Endothelial cell (in vitro differentiated cells): ENCODE measurements at regions not wholly inside any gene's neighbourhood (a gene's known extent, or its start where the extent isn't known, plus 50 kb on each side); places are given as distances from the start of the nearest gene placed in this dataset.

ENCODE experiments used
- DNase-seq: peaks from one replicate; pipeline ENCODE4 v3.0.0; 2021; ENCODE audit warnings: low spot score
- H3K27ac Mint-ChIP-seq: one replicate; pipeline ENCODE4 v1.8.0; 2021; ENCODE audit warnings: mixed read lengths, inconsistent platforms; ENCODE audit not compliant: unreplicated experiment
- H3K27me3 Mint-ChIP-seq: one replicate; pipeline ENCODE4 v1.8.0; 2021; ENCODE audit warnings: mild to moderate bottlenecking, moderate library complexity, mixed read lengths, inconsistent platforms; ENCODE audit not compliant: unreplicated experiment
- H3K36me3 Mint-ChIP-seq: one replicate; pipeline ENCODE4 v1.8.0; 2021; ENCODE audit warnings: mild to moderate bottlenecking, low read depth, mixed read lengths, inconsistent platforms; ENCODE audit not compliant: unreplicated experiment
- H3K4me1 Mint-ChIP-seq: one replicate; pipeline ENCODE4 v1.8.0; 2021; ENCODE audit warnings: mild to moderate bottlenecking, mixed read lengths, inconsistent platforms; ENCODE audit not compliant: unreplicated experiment
- H3K4me3 Mint-ChIP-seq: one replicate; pipeline ENCODE4 v1.8.0; 2021; ENCODE audit warnings: mild to moderate bottlenecking, mixed read lengths, inconsistent platforms; ENCODE audit not compliant: unreplicated experiment
- H3K9me3 Mint-ChIP-seq: one replicate; pipeline ENCODE4 v1.8.0; 2021; ENCODE audit warnings: mixed read lengths, inconsistent platforms; ENCODE audit not compliant: unreplicated experiment
- TF ChIP-seq, protein P1 (sequence below): fragments of 200-600 bp; sonication (generic); IDR thresholded peaks from one replicate; pipeline ENCODE4 v1.5.0; 2021; ENCODE audit warnings: antibody characterized with exemption; ENCODE audit not compliant: unreplicated experiment

DNA sequence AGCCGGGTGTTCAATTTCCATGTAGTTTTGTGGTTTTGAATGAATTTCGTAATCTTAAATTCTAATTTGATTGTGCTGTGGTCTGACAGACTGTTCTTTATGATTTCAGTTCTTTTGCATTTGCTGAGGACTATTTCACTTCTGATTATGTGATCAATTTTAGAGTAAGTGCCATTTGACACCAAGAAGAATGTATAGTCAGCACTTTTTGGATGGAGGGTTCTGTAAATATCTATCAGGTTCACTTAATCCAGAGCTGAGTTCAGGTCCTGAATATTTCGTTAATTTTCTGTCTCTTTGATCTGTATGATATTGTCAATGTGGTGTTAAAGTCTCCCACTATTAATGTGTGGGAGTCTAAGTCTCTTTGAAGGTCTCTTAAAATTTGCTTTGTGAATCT, 944.9 kb downstream of the TLE4 start:
- Mint-ChIP-seq H3K4me3 (no peak overlapping the region), H3K9me3 (no peaks in the 10 kb centered on the region), H3K27ac (no peak overlapping the region), H3K4me1 (no peaks in the 10 kb centered on the region), H3K27me3 (no peaks in the 10 kb centered on the region), H3K36me3 (no peaks in the 10 kb centered on the region)
- TF ChIP-seq, protein P1, sequence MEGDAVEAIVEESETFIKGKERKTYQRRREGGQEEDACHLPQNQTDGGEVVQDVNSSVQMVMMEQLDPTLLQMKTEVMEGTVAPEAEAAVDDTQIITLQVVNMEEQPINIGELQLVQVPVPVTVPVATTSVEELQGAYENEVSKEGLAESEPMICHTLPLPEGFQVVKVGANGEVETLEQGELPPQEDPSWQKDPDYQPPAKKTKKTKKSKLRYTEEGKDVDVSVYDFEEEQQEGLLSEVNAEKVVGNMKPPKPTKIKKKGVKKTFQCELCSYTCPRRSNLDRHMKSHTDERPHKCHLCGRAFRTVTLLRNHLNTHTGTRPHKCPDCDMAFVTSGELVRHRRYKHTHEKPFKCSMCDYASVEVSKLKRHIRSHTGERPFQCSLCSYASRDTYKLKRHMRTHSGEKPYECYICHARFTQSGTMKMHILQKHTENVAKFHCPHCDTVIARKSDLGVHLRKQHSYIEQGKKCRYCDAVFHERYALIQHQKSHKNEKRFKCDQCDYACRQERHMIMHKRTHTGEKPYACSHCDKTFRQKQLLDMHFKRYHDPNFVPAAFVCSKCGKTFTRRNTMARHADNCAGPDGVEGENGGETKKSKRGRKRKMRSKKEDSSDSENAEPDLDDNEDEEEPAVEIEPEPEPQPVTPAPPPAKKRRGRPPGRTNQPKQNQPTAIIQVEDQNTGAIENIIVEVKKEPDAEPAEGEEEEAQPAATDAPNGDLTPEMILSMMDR = no peak
- no peak for DNase-seq

DNA sequence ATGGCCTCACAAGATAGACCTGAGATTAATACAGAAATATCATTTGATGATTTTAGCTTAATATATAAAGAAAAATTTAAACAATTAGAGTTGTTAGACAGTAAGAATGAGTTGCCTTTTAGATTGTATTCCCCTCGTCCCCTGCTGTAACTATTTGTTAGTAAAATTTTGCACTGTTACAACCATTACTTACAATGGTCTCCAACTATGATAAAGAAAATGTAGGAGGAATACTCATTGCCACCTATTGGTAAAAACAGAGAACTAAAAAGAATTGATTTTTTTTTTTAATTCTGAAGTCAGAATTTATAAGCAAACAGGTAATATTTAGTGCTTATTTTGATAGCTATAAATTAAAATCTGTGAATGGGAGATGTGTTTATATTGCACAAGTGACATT, 937.6 kb downstream of the TLE4 start:
- no peaks in the 10 kb centered on the region for H3K4me1 Mint-ChIP-seq
- H3K27ac Mint-ChIP-seq = no peak overlapping the region
- no peaks in the 10 kb centered on the region for H3K27me3 Mint-ChIP-seq
- H3K4me3 Mint-ChIP-seq = no peak overlapping the region
- no peaks in the 10 kb centered on the region for H3K36me3 Mint-ChIP-seq
- no peaks in the 10 kb centered on the region for H3K9me3 Mint-ChIP-seq
- DNase-seq = no peak
- TF ChIP-seq, protein P1 = no peak

DNA sequence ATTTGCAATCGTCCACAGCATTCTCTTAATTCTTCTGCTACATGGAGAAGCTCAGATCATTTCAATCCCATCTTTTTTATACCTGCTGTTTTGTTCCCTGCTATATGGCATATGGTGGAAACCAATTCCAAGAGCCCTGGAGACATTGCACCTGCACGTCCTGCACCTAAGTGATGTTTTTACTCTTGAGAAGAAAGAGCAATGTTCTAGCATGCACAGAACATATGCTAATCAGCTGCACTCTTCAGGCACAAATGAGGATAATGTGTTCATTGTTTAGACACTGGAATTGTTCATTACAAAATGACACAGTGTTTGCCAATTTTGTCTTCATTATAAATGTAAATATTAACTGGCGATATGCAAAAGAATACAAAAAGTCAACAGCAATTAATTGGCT, 935.8 kb downstream of the TLE4 start:
- H3K36me3 Mint-ChIP-seq = no peaks in the 10 kb centered on the region

DNA sequence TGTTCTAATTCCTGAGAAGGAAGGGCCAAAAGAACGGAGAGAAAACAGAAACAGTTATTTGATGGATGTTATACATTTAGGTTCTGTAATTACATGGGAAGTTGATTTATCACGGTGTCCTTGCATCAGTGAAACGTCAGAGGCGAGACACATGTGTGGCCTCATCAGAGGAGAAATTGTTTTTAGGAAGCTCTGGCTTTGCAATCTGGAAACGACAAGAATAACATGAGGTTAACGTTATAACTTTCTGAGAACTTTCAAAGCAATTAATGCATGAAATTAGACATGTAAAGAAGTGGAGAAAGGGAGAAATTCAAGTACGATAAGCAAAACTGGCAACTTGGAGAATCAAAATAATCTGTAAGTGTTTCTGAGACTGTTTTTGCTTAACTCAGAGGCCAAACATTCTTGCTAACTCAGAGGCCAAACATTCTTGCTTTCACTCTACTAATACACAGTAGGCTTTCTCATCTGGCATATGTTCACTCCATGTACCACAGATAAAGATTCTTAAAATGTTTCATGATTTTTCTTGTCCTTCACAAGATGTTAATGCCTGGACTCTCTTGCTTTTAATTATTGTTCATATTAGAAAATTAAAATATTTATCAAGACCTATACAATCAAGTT, 933.0 kb downstream of the TLE4 start:
- TF ChIP-seq, protein P1 = no peak

More for the DNA sequence above, 935.8 kb downstream of the TLE4 start:
- no peak overlapping the region for H3K4me3 Mint-ChIP-seq
- no peaks in the 10 kb centered on the region for H3K9me3 Mint-ChIP-seq
- no peak for DNase-seq
- H3K27ac Mint-ChIP-seq = no peak overlapping the region
- TF ChIP-seq, protein P1 = no peak
- no peaks in the 10 kb centered on the region for H3K27me3 Mint-ChIP-seq
- H3K4me1 Mint-ChIP-seq = no peaks in the 10 kb centered on the region

DNA sequence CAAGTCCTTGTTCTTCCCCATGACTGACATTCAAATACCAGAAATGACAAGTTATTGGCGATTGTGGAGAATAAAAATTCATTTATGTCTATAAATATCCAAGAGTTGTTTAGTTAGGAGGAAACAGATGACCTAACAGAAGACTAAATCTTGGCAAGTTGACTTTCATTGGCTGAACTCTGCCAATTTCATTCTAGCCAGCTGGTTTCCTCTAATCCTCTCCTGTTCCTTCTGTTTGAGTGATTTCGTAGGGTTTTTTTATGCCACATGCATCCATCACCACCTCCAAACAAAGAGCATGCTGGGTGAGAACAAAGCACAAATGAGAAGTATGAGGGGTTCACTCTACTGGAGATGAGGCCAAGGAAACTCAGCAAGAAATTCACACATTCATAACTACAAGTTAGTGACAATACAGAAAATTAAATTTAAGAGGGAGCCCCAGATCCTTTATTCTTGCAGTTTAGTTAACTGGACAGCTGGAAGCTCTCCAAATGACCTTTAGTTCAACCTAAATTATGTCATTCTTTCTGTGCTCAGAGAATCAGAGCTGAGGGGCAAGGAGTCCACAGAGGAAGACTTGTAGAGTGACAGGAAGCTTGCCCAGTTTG, 932.0 kb downstream of the TLE4 start:
- DNase-seq = no peak
- H3K4me1 Mint-ChIP-seq = no peaks in the 10 kb centered on the region
- H3K9me3 Mint-ChIP-seq = no peaks in the 10 kb centered on the region
- TF ChIP-seq, protein P1 = no peak
- no peak overlapping the region for H3K27ac Mint-ChIP-seq
- H3K36me3 Mint-ChIP-seq = no peaks in the 10 kb centered on the region
- H3K4me3 Mint-ChIP-seq = no peak overlapping the region
- no peaks in the 10 kb centered on the region for H3K27me3 Mint-ChIP-seq

More for the DNA sequence above, 933.0 kb downstream of the TLE4 start:
- H3K27ac Mint-ChIP-seq = no peak overlapping the region
- DNase-seq = no peak
- H3K36me3 Mint-ChIP-seq = no peaks in the 10 kb centered on the region
- no peaks in the 10 kb centered on the region for H3K9me3 Mint-ChIP-seq
- H3K4me1 Mint-ChIP-seq = no peaks in the 10 kb centered on the region
- H3K27me3 Mint-ChIP-seq = no peaks in the 10 kb centered on the region
- no peak overlapping the region for H3K4me3 Mint-ChIP-seq
